Smooth muscle cell (in vitro differentiated cells): ENCODE measurements at regions not wholly inside any gene's neighbourhood (a gene's known extent, or its start where the extent isn't known, plus 50 kb on each side); places are given as distances from the start of the nearest gene placed in this dataset.

Source experiments
- DNase-seq: peaks from one replicate; lab custom pipeline; 2025; ENCODE audit not compliant: unreplicated experiment; lab: John Stamatoyannopoulos, UW
- H2AFZ ChIP-seq: fragments of 200-600 bp; sonication (generic); 2 replicates; pipeline ENCODE4 v1.6.0; 2016; ENCODE audit warnings: antibody characterized with exemption, low read depth, mild to moderate bottlenecking
- H3F3A ChIP-seq: fragments of 200-600 bp; sonication (generic); 2 replicates; pipeline ENCODE4 v1.6.0; 2017; ENCODE audit warnings: antibody characterized with exemption, low read depth
- H3K27ac ChIP-seq: fragments of 200-600 bp; sonication (generic); 2 replicates; pipeline ENCODE4 v1.5.1; 2016; ENCODE audit warnings: low read depth, mild to moderate bottlenecking
- H3K27me3 ChIP-seq: fragments of 200-600 bp; sonication (generic); 2 replicates; pipeline ENCODE4 v1.6.1; 2016; ENCODE audit warnings: low read depth, mild to moderate bottlenecking
- H3K36me3 ChIP-seq: fragments of 200-600 bp; sonication (generic); 2 replicates; pipeline ENCODE4 v1.5.1; 2016; ENCODE audit warnings: low read depth
- H3K4me1 ChIP-seq: fragments of 200-600 bp; sonication (generic); 2 replicates; pipeline ENCODE4 v1.5.1; 2016; ENCODE audit warnings: low read depth
- H3K4me2 ChIP-seq: fragments of 200-600 bp; sonication (generic); 2 replicates; pipeline ENCODE4 v1.6.0; 2016; ENCODE audit warnings: mild to moderate bottlenecking
- H3K4me3 ChIP-seq: fragments of 200-600 bp; sonication (generic); 2 replicates; pipeline ENCODE4 v1.5.1; 2016; ENCODE audit warnings: mild to moderate bottlenecking
- H3K79me2 ChIP-seq: fragments of 200-600 bp; sonication (generic); 2 replicates; pipeline ENCODE4 v1.6.0; 2016; ENCODE audit warnings: low read depth, mild to moderate bottlenecking
- H3K9ac ChIP-seq: fragments of 200-600 bp; sonication (generic); 2 replicates; pipeline ENCODE4 v1.6.0; 2016; ENCODE audit warnings: low read depth
- H3K9me3 ChIP-seq: fragments of 200-600 bp; sonication (generic); replicated peaks from 2 replicates; pipeline ENCODE4 v1.5.1; 2016; ENCODE audit warnings: low read depth
- H4K20me1 ChIP-seq: fragments of 200-600 bp; sonication (generic); 2 replicates; pipeline ENCODE4 v1.6.0; 2016; ENCODE audit warnings: low read depth
- CTCF ChIP-seq: fragments of 200-600 bp; sonication (generic); IDR thresholded peaks from 2 replicates; pipeline ENCODE4 v1.5.1; 2017; ENCODE audit warnings: borderline replicate concordance, mild to moderate bottlenecking, antibody characterized with exemption; ENCODE audit not compliant: insufficient read depth, poor library complexity, severe bottlenecking
- WGBS: methylation state at CpG from one replicate; pipeline ENCODE4 v1.1.7; 2016; ENCODE audit warnings: low lambda C conversion rate; 5-methylcytosine and 5-hydroxymethylcytosine counted together

DNA sequence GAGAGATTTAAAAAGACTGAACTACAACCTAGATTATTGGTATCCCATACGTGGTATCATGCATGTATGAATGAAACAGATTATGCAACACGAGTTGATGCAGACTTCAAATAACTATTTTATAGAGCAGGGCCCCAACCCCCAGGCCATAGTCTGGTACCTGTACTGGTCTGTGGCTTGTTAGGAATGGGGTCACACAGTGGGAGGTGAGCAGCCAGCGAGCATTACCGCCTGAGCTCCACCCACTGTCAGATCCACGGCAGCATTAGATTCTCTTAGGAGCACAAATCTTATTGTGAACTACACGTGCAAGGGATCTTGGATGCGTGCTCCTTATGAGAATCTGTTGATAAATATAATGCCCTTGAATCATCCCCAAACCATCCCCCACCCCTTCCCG lies 320.2 kb downstream of the TBC1D4 start:
- no peak overlapping the region for H3K27ac ChIP-seq
- H3F3A ChIP-seq: no peaks in the 10 kb centered on the region
- WGBS: 62% methylated on average over 8 of the region's 8 CpGs
- no peak overlapping the region for H3K4me2 ChIP-seq
- no peak for TF ChIP-seq CTCF
- H4K20me1 ChIP-seq: no peaks in the 10 kb centered on the region
- H2AFZ ChIP-seq: no peak overlapping the region
- H3K9me3 ChIP-seq: no peaks in the 10 kb centered on the region
- peaks cover 3% of the 10 kb centered on the region for H3K4me1 ChIP-seq
- H3K9ac ChIP-seq: no peak overlapping the region
- H3K27me3 ChIP-seq: no peaks in the 10 kb centered on the region
- H3K79me2 ChIP-seq: no peaks in the 10 kb centered on the region
- H3K4me3 ChIP-seq: no peak overlapping the region
- no peaks in the 10 kb centered on the region for H3K36me3 ChIP-seq
- DNase-seq: no peak

DNA sequence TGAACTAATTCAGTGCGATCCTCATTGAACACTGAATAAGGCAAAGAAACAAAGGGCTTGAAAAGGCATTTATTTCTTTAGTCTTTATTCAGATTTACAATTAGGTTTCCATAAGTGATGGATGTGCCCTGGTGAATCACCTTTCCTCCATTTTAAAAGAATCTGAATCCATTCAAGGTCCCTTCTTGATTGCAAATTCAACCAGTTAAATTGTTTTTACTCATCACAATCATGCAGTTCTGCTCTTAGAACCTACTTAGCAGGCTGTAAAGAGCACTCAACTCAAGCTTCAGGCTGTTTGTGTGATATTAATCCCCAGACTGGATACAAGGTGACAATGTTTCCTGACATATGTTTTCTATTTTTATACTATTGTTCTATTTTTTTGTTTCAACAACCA lies 321.0 kb downstream of the TBC1D4 start:
- Histone ChIP-seq H3K79me2 (no peaks in the 10 kb centered on the region), H3K27me3 (no peaks in the 10 kb centered on the region), H3K4me1 (peaks cover 3% of the 10 kb centered on the region), H3K4me3 (no peak overlapping the region), H2AFZ (no peak overlapping the region), H3K27ac (no peak overlapping the region), H3K9me3 (no peaks in the 10 kb centered on the region), H3F3A (no peaks in the 10 kb centered on the region), H3K36me3 (no peaks in the 10 kb centered on the region), H4K20me1 (no peaks in the 10 kb centered on the region), H3K9ac (no peak overlapping the region), H3K4me2 (no peak overlapping the region)
- 98% methylated on average over 1 of the region's 1 CpG for WGBS
- no peak for TF ChIP-seq CTCF
- DNase-seq: no peak

- H2AFZ ChIP-seq: no peak overlapping the region
Observed at GRCh38 chr13:75154331-75154730, 327.6 kb downstream of the TBC1D4 start.

More at GRCh38 chr13:75154331-75154730, 327.6 kb downstream of the TBC1D4 start:
- Histone ChIP-seq H3K27me3 (no peaks in the 10 kb centered on the region), H3K36me3 (no peaks in the 10 kb centered on the region), H3K9me3 (no peaks in the 10 kb centered on the region), H3K4me1 (no peaks in the 10 kb centered on the region), H3K4me3 (no peak overlapping the region), H3K27ac (no peak overlapping the region), H3K79me2 (no peaks in the 10 kb centered on the region), H3F3A (peaks cover 5% of the 10 kb centered on the region), H4K20me1 (no peaks in the 10 kb centered on the region), H3K4me2 (no peak overlapping the region), H3K9ac (no peak overlapping the region)
- no peak for TF ChIP-seq CTCF
- no peak for DNase-seq
- 86% methylated on average over 4 of the region's 4 CpGs for WGBS
